Mesodermal cell (in vitro differentiated cells): ENCODE measurements at regions not wholly inside any gene's neighbourhood (a gene's known extent, or its start where the extent isn't known, plus 50 kb on each side); places are given as distances from the start of the nearest gene placed in this dataset.
A peak's percentile ranks its signal among the peaks of the same experiment; 100 is the strongest.
"Not testable (repeated sequence)": the region's sequence is repeated elsewhere in the genome, so short reads cannot be mapped to it uniquely, and the experiment has no call there.

Experiments
- H3K27ac ChIP-seq: 2 replicates; pipeline ENCODE4 v1.7.0; 2013; ENCODE audit warnings: mild to moderate bottlenecking, low read depth, low read length, moderate library complexity; ENCODE audit not compliant: severe bottlenecking
- H3K36me3 ChIP-seq: 2 replicates; pipeline ENCODE4 v1.7.1; 2013; ENCODE audit warnings: mild to moderate bottlenecking, low read length, moderate library complexity; ENCODE audit not compliant: control insufficient read depth, insufficient read depth
- H3K4me1 ChIP-seq: one replicate; pipeline ENCODE4 v1.7.1; 2013; ENCODE audit warnings: mild to moderate bottlenecking, low read length; ENCODE audit not compliant: insufficient read depth, control insufficient read depth, poor library complexity, severe bottlenecking
- H3K4me3 ChIP-seq: 2 replicates; pipeline ENCODE4 v1.7.0; 2013; ENCODE audit warnings: low read length, control low read depth, mild to moderate bottlenecking; ENCODE audit not compliant: insufficient read depth, poor library complexity, severe bottlenecking; ENCODE audit errors: extremely low read depth
- H3K9me3 ChIP-seq: 2 replicates; pipeline ENCODE4 v1.7.1; 2013; ENCODE audit warnings: mild to moderate bottlenecking, low read length, moderate library complexity; ENCODE audit not compliant: control insufficient read depth
- WGBS, 2 experiments: methylation state at CpG; one replicate each; pipeline ENCODE4 v1.1.5; 2013; ENCODE audit warnings: missing lambda C conversion rate in 2 of 2; ENCODE audit not compliant: insufficient coverage in 2 of 2; 5-methylcytosine and 5-hydroxymethylcytosine counted together

- H3K27ac ChIP-seq = no peak overlapping the region
- H3K36me3 ChIP-seq = no peaks in the 10 kb centered on the region
- WGBS, 2 experiments = 71 to 90% methylated on average over 1 to 2 of the region's 8 CpGs
These were observed 934.8 kb upstream of the SPRY2 start for GRCh38 chr13:81275666-81276258.

DNA sequence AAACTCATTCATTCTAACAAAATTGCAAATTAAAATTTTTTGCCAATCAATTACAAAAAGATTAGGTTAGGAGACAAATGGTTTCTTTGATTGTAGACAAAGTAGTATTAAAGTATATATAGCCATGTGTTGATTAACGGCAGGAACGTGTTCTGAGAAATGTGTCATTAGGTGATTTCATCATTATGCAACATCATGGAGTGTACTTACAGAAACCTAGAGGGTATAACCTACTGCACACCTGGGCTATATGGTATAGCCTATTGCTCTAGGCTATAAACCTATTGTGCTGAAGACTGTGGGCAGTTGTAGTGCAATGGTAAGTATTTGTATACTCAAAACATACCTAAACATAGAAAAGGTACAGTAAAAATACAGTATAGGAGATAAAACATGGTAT lies 906.8 kb upstream of the SPRY2 start:
- WGBS, 2 experiments = 100% methylated on average over 1 to 2 of the region's 2 CpGs
- Histone ChIP-seq H3K36me3 (no peaks in the 10 kb centered on the region), H3K9me3 (no peaks in the 10 kb centered on the region), H3K27ac (no peak overlapping the region), H3K4me1 (no peaks in the 10 kb centered on the region), H3K4me3 (no peak overlapping the region)

More at GRCh38 chr13:81275666-81276258, 934.8 kb upstream of the SPRY2 start:
- Histone ChIP-seq H3K4me1 (no peaks in the 10 kb centered on the region), H3K4me3 (no peak overlapping the region), H3K9me3 (peaks cover 6% of the 10 kb centered on the region)

DNA sequence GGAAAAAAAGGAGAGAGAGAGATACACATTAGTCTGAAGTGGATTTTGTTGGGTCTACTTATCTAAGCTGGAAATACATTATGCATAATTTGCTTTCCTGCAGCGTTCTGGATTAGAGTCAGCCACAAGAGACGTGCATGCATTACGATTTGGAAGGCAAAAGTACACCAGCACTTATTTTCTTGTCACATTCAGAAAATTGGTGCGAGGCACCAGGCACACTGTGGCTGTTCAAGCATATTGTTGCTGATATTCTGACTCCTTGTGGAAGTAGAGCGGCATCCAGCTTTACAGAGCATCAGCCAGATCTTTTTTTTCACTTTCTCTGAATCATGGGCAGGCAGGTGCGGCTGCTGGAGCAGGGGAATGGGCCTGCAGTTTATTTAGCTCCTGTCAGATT lies 905.6 kb upstream of the SPRY2 start:
- Histone ChIP-seq H3K36me3 (no peaks in the 10 kb centered on the region), H3K4me1 (no peaks in the 10 kb centered on the region), H3K27ac (no peak overlapping the region), H3K9me3 (no peaks in the 10 kb centered on the region), H3K4me3 (no peak overlapping the region)
- WGBS, 2 experiments = 92 to 100% methylated on average over 3 to 6 of the region's 6 CpGs

- no peaks in the 10 kb centered on the region for H3K9me3 ChIP-seq
- H3K27ac ChIP-seq = no peak overlapping the region
- H3K4me3 ChIP-seq = no peak overlapping the region
- no peaks in the 10 kb centered on the region for H3K36me3 ChIP-seq
- H3K4me1 ChIP-seq = no peaks in the 10 kb centered on the region
- WGBS, 2 experiments = no CpG with 5 or more reads among the region's 1 CpG
These were observed 903.1 kb upstream of the SPRY2 start for GRCh38 chr13:81244011-81244410.

GRCh38 chr13:81230386-81230785 lies 889.5 kb upstream of the SPRY2 start:
- Histone ChIP-seq H3K9me3 (no peaks in the 10 kb centered on the region), H3K4me3 (no peak overlapping the region), H3K4me1 (no peaks in the 10 kb centered on the region), H3K36me3 (no peaks in the 10 kb centered on the region), H3K27ac (no peak overlapping the region)
- no CpG with 5 or more reads among the region's 2 CpGs for WGBS, 2 experiments

GRCh38 chr13:81226830-81227229 lies 885.9 kb upstream of the SPRY2 start:
- not testable (repeated sequence) for H3K9me3 ChIP-seq, H3K4me1 ChIP-seq, H3K4me3 ChIP-seq, H3K36me3 ChIP-seq, H3K27ac ChIP-seq
- 81 to 83% methylated on average over 2 to 4 of the region's 4 CpGs for WGBS, 2 experiments

DNA sequence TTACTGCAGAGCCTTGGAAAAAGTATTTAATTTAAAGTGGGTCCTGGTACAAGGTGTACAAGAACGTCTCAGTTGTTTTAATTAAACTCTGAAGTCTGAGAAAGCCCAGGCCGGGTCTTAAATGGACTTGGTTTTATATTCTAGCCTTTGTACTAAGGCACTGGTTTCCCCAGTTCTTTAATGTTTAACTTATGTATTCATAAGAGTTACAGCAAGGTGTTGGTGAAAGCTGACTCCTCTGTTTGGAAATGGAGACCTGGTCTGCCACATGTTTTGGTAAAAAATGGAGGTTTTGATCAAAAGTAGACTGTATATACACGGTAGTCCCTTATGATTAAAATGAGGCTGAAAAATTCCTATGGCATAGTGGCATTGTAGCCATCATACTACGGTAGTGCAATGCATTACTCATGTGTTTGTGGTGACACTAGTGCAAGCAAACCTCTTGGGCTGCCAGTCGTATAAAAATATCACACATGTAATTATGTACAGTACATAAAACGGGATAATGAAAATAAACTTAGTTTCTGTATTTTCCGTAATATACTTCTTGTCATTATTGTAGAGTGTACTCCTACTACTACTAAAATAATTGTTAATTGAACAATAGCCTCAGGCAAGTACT lies 883.4 kb upstream of the SPRY2 start:
- Histone ChIP-seq H3K4me3 (no peak overlapping the region), H3K27ac (no peak overlapping the region), H3K9me3 (no peaks in the 10 kb centered on the region), H3K36me3 (no peaks in the 10 kb centered on the region), H3K4me1 (no peaks in the 10 kb centered on the region)
- WGBS, 2 experiments = 90% methylated on average over 2 of the region's 7 CpGs

DNA sequence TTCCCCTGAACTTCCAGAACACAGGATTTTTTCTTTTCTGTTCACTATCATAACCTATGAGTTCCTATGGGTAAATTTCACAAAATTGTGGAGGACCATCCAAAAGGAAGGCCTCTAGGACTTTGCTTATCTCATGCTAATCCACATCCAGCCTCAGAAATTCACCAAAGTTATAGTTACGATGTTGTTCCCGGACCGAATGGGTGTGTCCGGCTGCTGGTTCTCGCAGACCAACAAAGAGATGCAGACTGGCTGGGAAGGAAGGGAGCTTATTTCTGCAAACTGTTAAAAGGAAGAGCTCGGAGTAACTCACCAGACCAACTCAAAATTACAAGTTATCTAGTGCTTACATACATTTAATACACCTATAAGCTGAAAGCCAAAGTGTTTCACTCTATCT lies 882.9 kb upstream of the SPRY2 start:
- H3K9me3 ChIP-seq = no peaks in the 10 kb centered on the region
- no peaks in the 10 kb centered on the region for H3K36me3 ChIP-seq
- WGBS, 2 experiments = 100% methylated on average over 1 of the region's 6 CpGs; no CpG with 5 or more reads in 1 of the 2 experiments
- H3K4me3 ChIP-seq = no peak overlapping the region
- no peaks in the 10 kb centered on the region for H3K4me1 ChIP-seq
- no peak overlapping the region for H3K27ac ChIP-seq

DNA sequence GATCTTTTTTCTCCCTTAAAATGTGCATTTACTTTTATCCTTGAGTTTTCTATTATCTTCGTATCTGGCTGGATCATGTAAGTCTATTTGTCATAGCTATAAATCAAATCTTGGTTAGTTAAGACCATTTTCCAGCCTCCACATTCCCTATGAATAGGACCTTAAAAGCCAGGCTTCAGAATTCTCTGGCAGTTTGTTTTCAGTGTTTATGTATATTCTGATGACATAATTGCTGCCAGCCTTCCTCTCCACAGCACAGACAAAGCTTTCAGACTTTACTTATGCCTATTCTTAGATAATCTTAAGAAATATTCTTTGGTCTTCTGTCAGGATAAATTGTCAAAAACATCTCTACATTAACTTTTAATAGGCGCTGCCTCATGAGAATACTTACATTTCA lies 870.8 kb upstream of the SPRY2 start:
- WGBS, 2 experiments = 83% methylated on average over 1 of the region's 2 CpGs; no CpG with 5 or more reads in 1 of the 2 experiments

GRCh38 chr13:81207636-81208035 lies 866.7 kb upstream of the SPRY2 start:
- peak overlapping the region; percentile 8 for H3K27ac ChIP-seq

More for the DNA sequence above, 870.8 kb upstream of the SPRY2 start:
- Histone ChIP-seq H3K4me1 (no peaks in the 10 kb centered on the region), H3K27ac (no peak overlapping the region), H3K36me3 (no peaks in the 10 kb centered on the region), H3K4me3 (no peak overlapping the region), H3K9me3 (no peaks in the 10 kb centered on the region)

GRCh38 chr13:81207231-81207630 lies 866.3 kb upstream of the SPRY2 start:
- Histone ChIP-seq H3K9me3 (peaks cover 4% of the 10 kb centered on the region), H3K27ac (no peak overlapping the region), H3K4me1 (no peaks in the 10 kb centered on the region), H3K36me3 (no peaks in the 10 kb centered on the region), H3K4me3 (no peak overlapping the region)

More at GRCh38 chr13:81207636-81208035, 866.7 kb upstream of the SPRY2 start:
- Histone ChIP-seq H3K9me3 (peaks cover 4% of the 10 kb centered on the region), H3K4me3 (no peak overlapping the region), H3K4me1 (no peaks in the 10 kb centered on the region), H3K36me3 (no peaks in the 10 kb centered on the region)
- no CpG with 5 or more reads among the region's 3 CpGs for WGBS, 2 experiments
